HG02588 (cell line): ENCODE measurements at regions not wholly inside any gene's neighbourhood (a gene's known extent, or its start where the extent isn't known, plus 50 kb on each side); places are given as distances from the start of the nearest gene placed in this dataset.

Experiments used
- ATAC-seq: cut with Tn5 transposase; IDR thresholded peaks from one replicate; pipeline ENCODE4 v1.9.1; 2021; ENCODE audit warnings: mild to moderate bottlenecking, moderate library complexity; ENCODE audit not compliant: unreplicated experiment

- ATAC-seq = no peak
Observed at GRCh38 chr20:11076434-11077105, 402.8 kb upstream of the JAG1 start.

DNA sequence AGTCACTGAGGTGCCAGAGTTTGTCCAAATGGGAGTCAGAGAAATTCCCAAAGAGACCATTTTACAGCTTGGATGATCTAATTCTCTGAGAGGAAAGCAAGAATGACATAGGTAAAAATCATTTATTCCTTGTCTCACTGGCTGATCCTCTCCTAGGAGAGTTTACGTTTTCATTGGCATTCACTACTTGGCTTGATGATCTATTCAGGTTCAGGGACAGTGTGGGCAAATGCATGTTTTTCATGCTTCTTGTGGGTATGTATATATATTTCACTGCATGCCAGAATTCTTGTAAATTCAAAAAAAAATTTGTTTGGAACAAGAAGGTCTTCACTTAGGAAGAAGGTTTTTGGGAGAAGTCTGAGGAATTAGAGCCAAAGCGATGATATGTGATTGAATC is 403.4 kb upstream of the JAG1 start:
- ATAC-seq = no peak

GRCh38 chr20:11080010-11080409 is 406.2 kb upstream of the JAG1 start:
- no peak for ATAC-seq

- ATAC-seq = no peak
Observed at GRCh38 chr20:11080781-11081377, 407.1 kb upstream of the JAG1 start.

- ATAC-seq = no peak
Observed at GRCh38 chr20:11083841-11084240, 410.0 kb upstream of the JAG1 start.

DNA sequence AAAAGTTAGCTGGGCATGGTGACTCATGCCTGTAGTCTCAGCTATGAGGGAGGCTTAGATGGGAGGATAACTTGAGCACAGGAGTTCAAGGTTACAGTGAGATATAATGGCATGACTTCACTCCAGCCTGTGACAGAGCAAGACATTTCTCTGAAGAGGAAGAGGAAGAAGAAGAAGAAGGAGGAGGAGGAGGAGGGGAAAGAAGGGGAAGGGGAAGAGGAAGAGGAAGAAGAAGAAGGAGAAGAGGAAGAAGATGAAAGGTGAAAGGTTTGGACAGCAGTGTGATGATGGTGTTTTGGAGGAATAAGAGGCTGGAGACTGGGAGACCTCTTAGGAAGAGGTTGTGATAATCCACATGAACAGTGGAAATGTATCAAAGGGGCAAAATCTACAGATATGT is 410.7 kb upstream of the JAG1 start:
- ATAC-seq = no peak

GRCh38 chr20:11086970-11087369 is 413.2 kb upstream of the JAG1 start:
- ATAC-seq = no peak

GRCh38 chr20:11090751-11091150 is 417.0 kb upstream of the JAG1 start:
- no peak for ATAC-seq

GRCh38 chr20:11091511-11091910 is 417.7 kb upstream of the JAG1 start:
- ATAC-seq = no peak

- ATAC-seq = no peak
Observed at GRCh38 chr20:11092151-11092550, 418.4 kb upstream of the JAG1 start.

- no peak for ATAC-seq
Observed at GRCh38 chr20:11094196-11094595, 420.4 kb upstream of the JAG1 start.

GRCh38 chr20:11094711-11095110 is 420.9 kb upstream of the JAG1 start:
- no peak for ATAC-seq

DNA sequence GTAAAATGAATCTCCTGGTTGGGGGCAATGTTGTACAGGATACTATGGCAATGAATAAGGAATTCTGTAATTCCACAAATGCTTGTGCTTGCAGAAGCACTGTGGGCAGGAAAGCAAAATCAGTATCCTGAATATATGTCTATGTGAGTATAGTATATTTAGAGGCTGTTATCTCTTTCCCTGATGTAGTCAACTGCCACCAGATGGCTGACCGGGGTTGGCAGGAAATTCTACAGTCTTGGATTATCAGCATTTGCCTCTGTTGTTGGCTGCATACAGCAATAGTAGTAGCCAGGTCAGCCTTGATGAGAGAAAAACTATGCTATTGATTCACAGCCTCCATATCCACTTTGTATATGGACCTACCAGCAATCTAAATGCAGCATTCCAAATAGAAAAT is 425.1 kb upstream of the JAG1 start:
- no peak for ATAC-seq

- ATAC-seq = no peak
Observed at GRCh38 chr20:11101243-11101642, 427.4 kb upstream of the JAG1 start.

DNA sequence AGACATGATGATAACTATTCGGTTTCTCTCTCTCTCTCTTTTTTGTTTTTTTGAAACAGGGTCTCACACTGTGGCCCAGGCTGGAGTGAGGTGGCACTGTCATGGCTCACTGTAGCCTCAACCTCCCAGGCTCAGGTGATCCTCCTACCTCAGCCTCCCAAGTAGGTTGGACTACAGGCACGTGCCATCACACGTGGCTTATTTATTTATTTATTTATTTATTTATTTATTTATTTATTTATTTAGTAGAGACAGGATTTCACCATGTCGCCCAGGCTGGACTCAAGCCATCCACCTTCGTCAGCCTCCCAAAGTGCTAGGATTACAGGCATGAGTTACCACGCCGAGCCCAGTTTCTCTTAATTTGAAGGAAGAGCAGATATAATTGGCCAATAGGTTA is 427.9 kb upstream of the JAG1 start:
- ATAC-seq = no peak

DNA sequence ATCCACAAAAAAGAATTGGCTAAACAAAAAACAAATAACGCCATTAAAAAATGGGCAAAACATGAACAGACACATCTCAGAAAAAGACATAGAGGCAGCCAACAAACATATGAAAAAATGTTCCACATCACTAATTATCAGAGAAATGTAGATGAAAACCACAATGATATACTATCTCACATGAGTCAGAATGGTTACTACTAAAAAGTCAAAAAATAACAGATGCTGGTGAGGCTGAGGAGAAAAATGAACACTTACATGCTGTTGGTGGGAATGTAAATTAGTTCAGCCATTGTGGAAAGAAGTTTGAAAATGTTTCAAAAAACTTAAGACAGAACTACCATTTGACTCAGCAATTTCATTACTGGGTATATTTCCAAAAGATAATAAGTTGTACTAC is 430.1 kb upstream of the JAG1 start:
- ATAC-seq = no peak

DNA sequence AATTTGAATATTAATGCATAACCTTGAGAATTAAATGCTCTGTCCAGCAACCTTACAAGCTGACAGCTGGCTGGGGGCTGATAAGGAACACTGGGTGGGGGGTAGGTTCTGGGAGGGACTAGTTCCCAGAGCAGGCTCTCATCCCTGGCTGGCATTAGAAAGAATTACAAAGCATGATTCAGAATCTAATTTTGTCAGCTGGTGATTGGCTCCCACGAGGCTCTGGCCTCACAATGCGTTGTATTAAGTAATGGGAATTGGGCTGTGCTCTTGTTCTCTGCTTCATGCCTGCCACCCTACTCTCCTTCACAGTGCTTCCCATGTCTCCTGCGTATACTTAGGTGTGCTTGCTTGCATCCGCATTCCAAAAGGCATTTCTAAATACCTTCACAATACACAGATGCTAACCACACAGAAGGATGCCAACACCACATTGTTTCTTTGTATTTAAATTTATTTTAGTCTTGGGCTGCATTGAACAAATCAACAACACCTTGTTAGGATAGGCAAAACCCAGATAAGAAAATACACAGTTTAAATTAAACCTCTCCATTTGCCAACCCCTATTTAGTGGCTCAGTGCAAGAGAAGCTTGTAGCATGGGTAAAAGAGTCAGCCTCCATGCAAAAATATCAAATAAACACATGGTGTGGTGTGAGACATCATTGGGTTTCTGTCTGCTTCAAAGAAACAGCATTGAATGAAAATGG is 434.5 kb upstream of the JAG1 start:
- no peak for ATAC-seq

DNA sequence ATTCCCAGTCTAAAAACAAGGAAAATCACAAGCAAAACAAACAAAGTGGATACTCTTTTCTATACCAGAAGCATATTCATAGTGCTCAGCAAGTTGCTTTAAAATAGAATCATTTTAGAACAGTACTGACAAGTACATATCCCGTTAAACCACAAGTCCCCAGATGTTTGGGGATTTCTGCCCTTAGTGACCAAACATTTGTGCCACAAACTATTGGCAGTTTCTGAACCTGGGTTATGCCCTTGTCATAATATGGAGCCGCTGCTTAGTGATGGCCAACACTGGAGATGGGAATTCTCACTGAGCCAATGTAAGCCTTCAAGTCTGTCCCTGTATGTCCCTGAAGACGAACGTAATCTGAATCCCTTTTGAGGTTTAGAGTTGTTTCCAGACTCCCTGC is 436.7 kb upstream of the JAG1 start:
- no peak for ATAC-seq

- no peak for ATAC-seq
Observed at GRCh38 chr20:11111191-11111590, 437.4 kb upstream of the JAG1 start.

DNA sequence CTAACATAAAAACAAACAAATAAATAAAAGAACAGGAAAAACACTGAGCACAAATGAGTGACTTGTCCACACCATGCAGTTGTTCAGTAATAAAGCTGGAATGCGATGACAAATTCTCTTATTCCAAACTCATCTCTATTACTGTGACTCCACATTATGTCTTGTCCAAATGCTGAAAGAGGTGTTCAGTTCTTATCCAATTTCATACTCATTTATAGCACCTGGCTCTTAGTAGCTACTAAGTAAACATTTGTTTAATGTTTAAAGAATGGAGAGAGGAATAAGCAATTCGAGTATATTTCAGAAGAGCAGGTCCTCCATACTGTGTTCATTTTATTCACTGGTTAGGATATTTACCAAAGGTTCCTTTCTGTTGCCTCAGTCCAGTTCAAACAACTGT is 439.0 kb upstream of the JAG1 start:
- no peak for ATAC-seq

GRCh38 chr20:11114382-11114781 is 440.6 kb upstream of the JAG1 start:
- ATAC-seq = no peak

GRCh38 chr20:11117808-11118528 is 444.2 kb upstream of the JAG1 start:
- ATAC-seq = no peak
